ENCODE measurements at regions not wholly inside any gene's neighbourhood (a gene's known extent, or its start where the extent isn't known, plus 50 kb on each side); places are given as distances from the start of the nearest gene placed in this dataset.

DNA sequence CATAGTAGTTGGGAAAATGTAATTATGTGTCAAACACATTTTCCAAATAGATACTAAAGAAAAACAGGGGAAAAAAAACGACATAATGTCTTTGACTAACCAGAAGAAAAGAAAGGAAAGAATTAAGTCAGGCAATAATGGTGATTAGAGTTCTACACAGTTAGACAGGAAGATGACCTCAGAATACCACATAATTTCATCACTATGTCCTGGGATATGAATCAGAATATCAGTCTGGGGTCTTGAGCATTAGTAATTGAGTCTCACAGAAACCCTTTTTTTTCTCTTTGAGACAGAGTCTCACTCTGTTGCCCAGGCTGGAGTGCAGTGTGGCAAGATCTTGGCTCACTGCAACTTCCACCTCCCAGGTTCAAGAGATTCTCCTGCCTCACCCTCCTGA is 503.4 kb downstream of the SLITRK1 start:
- TF ChIP-seq ZBTB11 (tag by site-specific recombination; conservative IDR thresholded peaks at IDR 0.05; ENCODE audit: low read depth) (no peak), ZNF692 (tag by site-specific recombination; IDR thresholded peaks at IDR 0.05) (no peak), ZNF48 (tag by site-specific recombination; IDR thresholded peaks at IDR 0.05) (no peak), ZFP41 (tag by site-specific recombination; IDR thresholded peaks at IDR 0.05; ENCODE audit: borderline replicate concordance) (no peak), ZNF830 (tag by site-specific recombination; IDR thresholded peaks at IDR 0.05; ENCODE audit: low read depth) (no peak), ZFHX2 (tag by site-specific recombination; conservative IDR thresholded peaks at IDR 0.05) (no peak)
- TF ChIP-seq, protein P1, sequence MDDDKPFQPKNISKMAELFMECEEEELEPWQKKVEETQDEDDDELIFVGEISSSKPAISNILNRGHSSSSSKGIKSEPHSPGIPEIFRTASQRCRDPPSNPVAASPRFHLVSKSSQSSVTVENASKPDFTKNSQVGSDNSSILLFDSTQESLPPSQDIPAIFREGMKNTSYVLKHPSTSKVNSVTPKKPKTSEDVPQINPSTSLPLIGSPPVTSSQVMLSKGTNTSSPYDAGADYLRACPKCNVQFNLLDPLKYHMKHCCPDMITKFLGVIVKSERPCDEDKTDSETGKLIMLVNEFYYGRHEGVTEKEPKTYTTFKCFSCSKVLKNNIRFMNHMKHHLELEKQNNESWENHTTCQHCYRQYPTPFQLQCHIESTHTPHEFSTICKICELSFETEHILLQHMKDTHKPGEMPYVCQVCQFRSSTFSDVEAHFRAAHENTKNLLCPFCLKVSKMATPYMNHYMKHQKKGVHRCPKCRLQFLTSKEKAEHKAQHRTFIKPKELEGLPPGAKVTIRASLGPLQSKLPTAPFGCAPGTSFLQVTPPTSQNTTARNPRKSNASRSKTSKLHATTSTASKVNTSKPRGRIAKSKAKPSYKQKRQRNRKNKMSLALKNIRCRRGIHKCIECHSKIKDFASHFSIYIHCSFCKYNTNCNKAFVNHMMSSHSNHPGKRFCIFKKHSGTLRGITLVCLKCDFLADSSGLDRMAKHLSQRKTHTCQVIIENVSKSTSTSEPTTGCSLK (tag by site-specific recombination; IDR thresholded peaks at IDR 0.05) = no peak
- H3K4me3 ChIP-seq (ENCODE audit: low read depth, low read length) = no peak overlapping the region
- ChIA-PET POLR2A (no interaction called here), CTCF (no interaction called here)
- no peak overlapping the region for H3K27ac ChIP-seq (ENCODE audit: extremely low read depth, low read depth, low read length)
- H3K9me3 ChIP-seq (ENCODE audit: control insufficient read depth, insufficient read depth, low read depth, low read length) = no peaks in the 10 kb centered on the region
- no peaks in the 10 kb centered on the region for H3K36me3 ChIP-seq (ENCODE audit: control insufficient read depth in 2 of 2, insufficient read depth in 1 of 2, low read length in 2 of 2)
- H3K4me1 ChIP-seq (ENCODE audit: control insufficient read depth, insufficient read depth, low read length) = no peaks in the 10 kb centered on the region

DNA sequence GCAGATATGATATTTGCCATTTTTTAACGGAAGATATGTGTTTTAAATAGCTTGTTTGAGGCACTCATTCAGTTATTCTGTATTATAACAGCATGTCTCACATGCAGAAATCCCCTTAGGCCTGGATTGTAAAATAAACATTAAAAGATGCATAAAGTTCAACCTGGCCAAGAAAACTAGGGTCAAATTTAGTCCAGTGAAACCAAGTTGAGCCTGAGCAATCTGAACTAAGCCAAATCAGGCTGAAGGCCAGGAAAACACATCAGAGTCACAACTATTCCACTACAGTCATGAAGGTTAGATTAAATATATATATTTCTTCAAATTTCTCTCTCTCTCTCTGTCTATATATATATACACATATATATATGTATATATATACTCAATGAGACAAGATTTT is 504.8 kb downstream of the SLITRK1 start:
- Histone ChIP-seq H3K36me3 (ENCODE audit: control insufficient read depth in 2 of 2, insufficient read depth in 1 of 2, low read length in 2 of 2) (no peaks in the 10 kb centered on the region), H3K9me3 (ENCODE audit: control insufficient read depth, insufficient read depth, low read depth, low read length) (no peaks in the 10 kb centered on the region), H3K27ac (ENCODE audit: extremely low read depth, low read depth, low read length) (no peak overlapping the region), H3K4me1 (ENCODE audit: control insufficient read depth, insufficient read depth, low read length) (no peaks in the 10 kb centered on the region), H3K4me3 (ENCODE audit: low read depth, low read length) (no peak overlapping the region)
- TF ChIP-seq ZNF544 (tag by site-specific recombination; IDR thresholded peaks at IDR 0.05) (no peak), ZNF37A (tag by site-specific recombination; IDR thresholded peaks at IDR 0.05) (no peak), ZNF626 (tag by site-specific recombination; IDR thresholded peaks at IDR 0.05) (no peak), ZNF2 (tag by site-specific recombination; IDR thresholded peaks at IDR 0.05) (no peak), ZNF777 (tag by site-specific recombination; IDR thresholded peaks at IDR 0.05; ENCODE audit: borderline replicate concordance) (no peak), ZNF324 (tag by site-specific recombination; IDR thresholded peaks at IDR 0.05) (no peak), ZNF112 (tag by site-specific recombination; IDR thresholded peaks at IDR 0.05) (no peak), ZNF692 (tag by site-specific recombination; IDR thresholded peaks at IDR 0.05) (no peak)
- POLR2A ChIA-PET = no interaction called here
- CTCF ChIA-PET = no interaction called here
